ENCODE measurements at regions not wholly inside any gene's neighbourhood (a gene's known extent, or its start where the extent isn't known, plus 50 kb on each side); places are given as distances from the start of the nearest gene placed in this dataset.

DNA sequence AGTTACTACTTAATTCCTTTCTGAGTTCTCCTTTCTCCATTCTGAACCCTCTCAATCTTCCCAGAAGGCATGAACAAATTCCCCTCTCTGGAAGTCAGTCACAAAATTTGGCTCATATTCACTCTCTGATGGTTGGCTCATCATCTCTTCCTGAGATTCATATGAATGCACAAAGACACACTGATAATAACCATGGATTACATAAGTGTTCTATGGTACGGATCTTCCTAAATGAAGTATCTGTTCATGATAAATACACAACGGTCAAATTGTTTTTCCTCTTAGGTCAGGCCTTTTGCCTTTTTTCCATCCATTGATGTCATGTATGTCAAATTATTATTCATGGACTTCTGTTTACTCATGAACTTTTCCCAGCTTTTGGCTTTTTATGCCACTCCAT is 162.6 kb downstream of the P2RY1 start:
- no peak for TF ChIP-seq POLR2AphosphoS5 (IDR thresholded peaks at IDR 0.05)
- no peak for TF ChIP-seq CTCF (IDR thresholded peaks at IDR 0.05)
